NCI-H510A treated with DMSO at 0.1 percent for 48 hours (cell line): ENCODE measurements at regions not wholly inside any gene's neighbourhood (a gene's known extent, or its start where the extent isn't known, plus 50 kb on each side); places are given as distances from the start of the nearest gene placed in this dataset.
"Not testable (repeated sequence)": the region's sequence is repeated elsewhere in the genome, so short reads cannot be mapped to it uniquely, and the experiment has no call there.

Source experiments
- DNase-seq: peaks from one replicate; lab custom pipeline; 2025; lab: John Stamatoyannopoulos, UW

- no peak for DNase-seq
Observed at GRCh38 chr15:66884115-66884622, 181.2 kb upstream of the SMAD3 start.

- DNase-seq, result no peak
Observed at GRCh38 chr15:66884661-66885237, 180.7 kb upstream of the SMAD3 start.

- DNase-seq, result no peak
Observed at GRCh38 chr15:66885281-66885915, 180.0 kb upstream of the SMAD3 start.

GRCh38 chr15:66886241-66886675, 179.1 kb upstream of the SMAD3 start:
- DNase-seq, result no peak

- no peak for DNase-seq
Observed at GRCh38 chr15:66886686-66887273, 178.6 kb upstream of the SMAD3 start.

- not testable (repeated sequence) for DNase-seq
Observed at GRCh38 chr15:66889298-66889697, 176.1 kb upstream of the SMAD3 start.

- DNase-seq, result no peak
Observed at GRCh38 chr15:66891776-66892175, 173.6 kb upstream of the SMAD3 start.

GRCh38 chr15:66893294-66893693, 172.1 kb upstream of the SMAD3 start:
- no peak for DNase-seq

GRCh38 chr15:66894363-66894762, 171.0 kb upstream of the SMAD3 start:
- DNase-seq, result no peak

- no peak for DNase-seq
Observed at GRCh38 chr15:66894986-66895780, 170.2 kb upstream of the SMAD3 start.

GRCh38 chr15:66895794-66896453, 169.5 kb upstream of the SMAD3 start:
- no peak for DNase-seq

- DNase-seq, result no peak
Observed at GRCh38 chr15:66896611-66897010, 168.8 kb upstream of the SMAD3 start.

GRCh38 chr15:66897416-66897815, 168.0 kb upstream of the SMAD3 start:
- no peak for DNase-seq

GRCh38 chr15:66897971-66898370, 167.4 kb upstream of the SMAD3 start:
- DNase-seq, result no peak

- no peak for DNase-seq
Observed at GRCh38 chr15:66898656-66899386, 166.6 kb upstream of the SMAD3 start.

GRCh38 chr15:66899555-66900350, 165.6 kb upstream of the SMAD3 start:
- DNase-seq, result no peak

- no peak for DNase-seq
Observed at GRCh38 chr15:66900586-66901310, 164.7 kb upstream of the SMAD3 start.

- no peak for DNase-seq
Observed at GRCh38 chr15:66901336-66902100, 163.9 kb upstream of the SMAD3 start.

GRCh38 chr15:66905185-66905584, 160.2 kb upstream of the SMAD3 start:
- DNase-seq, result no peak
